ENCODE measurements at regions not wholly inside any gene's neighbourhood (a gene's known extent, or its start where the extent isn't known, plus 50 kb on each side); places are given as distances from the start of the nearest gene placed in this dataset.

GRCh38 chr21:15219039-15219438 is 154.2 kb upstream of the NRIP1 start:
- TF ChIP-seq POLR2A (IDR thresholded peaks at IDR 0.05; ENCODE audit: low read depth, low read length) (no peak), POLR2AphosphoS5 (IDR thresholded peaks at IDR 0.05; ENCODE audit: low read depth, low read length) (no peak), SPI1 (IDR thresholded peaks at IDR 0.05; ENCODE audit: low read depth, low read length) (no peak), TAF1 (IDR thresholded peaks at IDR 0.05; ENCODE audit: low read depth, low read length) (no peak), POU2F2 (IDR thresholded peaks at IDR 0.05; ENCODE audit: low read depth, low read length) (no peak), PAX5 (IDR thresholded peaks at IDR 0.05; ENCODE audit: insufficient read depth, low read length, severe bottlenecking) (no peak)
